ENCODE measurements at regions not wholly inside any gene's neighbourhood (a gene's known extent, or its start where the extent isn't known, plus 50 kb on each side); places are given as distances from the start of the nearest gene placed in this dataset.

DNA sequence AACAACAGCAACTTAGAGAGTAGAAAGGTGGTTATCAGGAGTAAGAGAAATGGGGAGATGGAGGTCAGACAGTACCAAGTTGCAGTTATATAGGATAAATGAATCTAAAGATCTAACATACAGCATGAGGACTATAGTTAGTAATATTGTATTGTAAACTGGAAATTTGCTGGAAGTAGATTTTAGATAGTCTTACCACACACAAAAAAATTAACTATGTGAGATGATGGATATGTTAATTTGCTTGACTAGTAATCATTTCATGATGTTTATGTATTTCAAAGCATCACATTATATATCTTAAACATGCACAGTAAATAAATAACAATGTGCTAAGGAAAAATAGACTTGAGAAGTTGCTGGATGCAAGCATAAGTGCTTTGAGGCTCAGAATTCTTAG, 622.1 kb downstream of the CCDC171 start:
- Mint-ChIP-seq H3K4me3 (ENCODE audit: low read depth, unreplicated experiment) (no peak overlapping the region), H3K9me3 (ENCODE audit: low read depth, unreplicated experiment) (no peaks in the 10 kb centered on the region), H3K27me3 (ENCODE audit: unreplicated experiment) (no peaks in the 10 kb centered on the region), H3K27ac (ENCODE audit: unreplicated experiment) (no peak overlapping the region), H3K4me1 (ENCODE audit: low read depth, unreplicated experiment) (no peaks in the 10 kb centered on the region), H3K36me3 (ENCODE audit: insufficient read depth, unreplicated experiment) (no peaks in the 10 kb centered on the region)
- BruUV-seq (replicated peaks), result no TSS peak
- intact Hi-C loops (cut with micrococcal nuclease; ENCODE audit: unreplicated experiment), result no loop called here
- TF ChIP-seq, protein P1, sequence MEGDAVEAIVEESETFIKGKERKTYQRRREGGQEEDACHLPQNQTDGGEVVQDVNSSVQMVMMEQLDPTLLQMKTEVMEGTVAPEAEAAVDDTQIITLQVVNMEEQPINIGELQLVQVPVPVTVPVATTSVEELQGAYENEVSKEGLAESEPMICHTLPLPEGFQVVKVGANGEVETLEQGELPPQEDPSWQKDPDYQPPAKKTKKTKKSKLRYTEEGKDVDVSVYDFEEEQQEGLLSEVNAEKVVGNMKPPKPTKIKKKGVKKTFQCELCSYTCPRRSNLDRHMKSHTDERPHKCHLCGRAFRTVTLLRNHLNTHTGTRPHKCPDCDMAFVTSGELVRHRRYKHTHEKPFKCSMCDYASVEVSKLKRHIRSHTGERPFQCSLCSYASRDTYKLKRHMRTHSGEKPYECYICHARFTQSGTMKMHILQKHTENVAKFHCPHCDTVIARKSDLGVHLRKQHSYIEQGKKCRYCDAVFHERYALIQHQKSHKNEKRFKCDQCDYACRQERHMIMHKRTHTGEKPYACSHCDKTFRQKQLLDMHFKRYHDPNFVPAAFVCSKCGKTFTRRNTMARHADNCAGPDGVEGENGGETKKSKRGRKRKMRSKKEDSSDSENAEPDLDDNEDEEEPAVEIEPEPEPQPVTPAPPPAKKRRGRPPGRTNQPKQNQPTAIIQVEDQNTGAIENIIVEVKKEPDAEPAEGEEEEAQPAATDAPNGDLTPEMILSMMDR (IDR thresholded peaks at IDR 0.05; ENCODE audit: unreplicated experiment), result no peak
- DNase-seq, result no peak
- CTCF ChIA-PET, result no interaction called here

DNA sequence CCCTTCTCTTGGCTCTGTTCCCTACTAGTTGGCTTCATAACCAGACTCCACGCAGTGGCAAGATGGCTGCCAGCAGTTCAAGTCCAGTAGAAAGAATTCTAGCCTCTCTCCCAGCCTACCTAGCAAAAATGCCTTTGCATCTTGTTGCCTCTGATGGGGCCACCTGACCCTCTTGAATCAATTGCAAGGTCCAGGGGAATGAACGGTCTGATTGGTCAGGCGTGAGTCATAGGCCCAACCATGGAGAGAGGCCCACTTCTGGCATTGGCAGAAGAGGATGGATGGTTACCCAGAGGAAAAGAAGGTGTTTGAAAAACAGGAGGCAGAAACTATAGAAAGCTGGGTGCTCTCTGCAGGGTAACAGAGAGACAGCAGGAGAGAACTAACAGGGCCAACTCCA, 622.6 kb downstream of the CCDC171 start:
- Mint-ChIP-seq H3K36me3 (ENCODE audit: insufficient read depth, unreplicated experiment) (no peaks in the 10 kb centered on the region), H3K9me3 (ENCODE audit: low read depth, unreplicated experiment) (no peaks in the 10 kb centered on the region), H3K27me3 (ENCODE audit: unreplicated experiment) (no peaks in the 10 kb centered on the region), H3K4me3 (ENCODE audit: low read depth, unreplicated experiment) (no peak overlapping the region), H3K27ac (ENCODE audit: unreplicated experiment) (no peak overlapping the region), H3K4me1 (ENCODE audit: low read depth, unreplicated experiment) (no peaks in the 10 kb centered on the region)
- no TSS peak for BruUV-seq (replicated peaks)
- DNase-seq, result no peak
- intact Hi-C loops (cut with micrococcal nuclease; ENCODE audit: unreplicated experiment), result no loop called here
- CTCF ChIA-PET, result no interaction called here
- TF ChIP-seq, protein P1 (IDR thresholded peaks at IDR 0.05; ENCODE audit: unreplicated experiment), result no peak

DNA sequence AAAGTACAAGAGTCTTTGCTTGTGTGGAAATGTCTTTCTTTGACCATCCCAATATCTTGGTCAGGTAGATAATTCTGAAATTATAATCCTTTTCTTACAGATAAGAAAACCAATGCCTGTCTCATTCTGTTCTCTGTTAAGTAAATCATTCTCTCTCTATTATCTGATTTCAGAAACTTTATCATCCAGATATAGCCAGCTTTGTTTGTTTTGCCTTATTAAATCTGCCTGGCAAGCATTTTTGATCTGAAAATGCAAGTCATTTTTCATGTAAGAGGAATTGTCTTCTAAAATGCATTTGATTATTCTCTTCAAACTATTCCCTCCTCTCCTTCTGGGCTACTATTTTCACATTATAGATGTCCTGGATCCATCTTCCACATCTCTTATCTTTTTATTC, 625.5 kb downstream of the CCDC171 start:
- no TSS peak for BruUV-seq (replicated peaks)
- TF ChIP-seq, protein P1 (IDR thresholded peaks at IDR 0.05; ENCODE audit: unreplicated experiment), result no peak
- intact Hi-C loops (cut with micrococcal nuclease; ENCODE audit: unreplicated experiment), result no loop called here
- H3K27me3 Mint-ChIP-seq (ENCODE audit: unreplicated experiment), result no peaks in the 10 kb centered on the region
- H3K36me3 Mint-ChIP-seq (ENCODE audit: insufficient read depth, unreplicated experiment), result no peaks in the 10 kb centered on the region
- H3K4me3 Mint-ChIP-seq (ENCODE audit: low read depth, unreplicated experiment), result no peak overlapping the region
- no peak for DNase-seq
- H3K9me3 Mint-ChIP-seq (ENCODE audit: low read depth, unreplicated experiment), result no peaks in the 10 kb centered on the region
- H3K27ac Mint-ChIP-seq (ENCODE audit: unreplicated experiment), result no peak overlapping the region
- CTCF ChIA-PET, result no interaction called here
- H3K4me1 Mint-ChIP-seq (ENCODE audit: low read depth, unreplicated experiment), result no peaks in the 10 kb centered on the region

DNA sequence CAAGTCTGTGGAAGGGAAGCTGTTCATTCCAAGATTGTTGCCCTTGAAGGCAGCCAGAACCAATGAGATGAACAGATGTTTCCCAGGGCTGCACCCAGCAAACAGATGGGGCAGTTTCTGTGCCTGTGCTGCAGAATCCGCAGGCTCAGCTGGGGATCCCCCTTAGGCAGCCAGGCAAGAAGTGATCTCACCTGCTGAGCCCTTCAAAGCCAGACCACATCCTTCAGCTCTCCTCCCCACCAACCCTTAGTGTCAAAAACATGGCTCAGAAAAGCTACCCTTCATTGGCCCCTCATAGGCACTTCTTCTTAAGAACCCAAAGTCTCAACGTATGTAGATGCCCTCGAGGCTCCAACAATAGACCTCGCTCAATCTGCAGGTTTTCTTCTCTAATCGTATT, 626.7 kb downstream of the CCDC171 start:
- TF ChIP-seq, protein P1 (IDR thresholded peaks at IDR 0.05; ENCODE audit: unreplicated experiment), result no peak
- Mint-ChIP-seq H3K9me3 (ENCODE audit: low read depth, unreplicated experiment) (no peaks in the 10 kb centered on the region), H3K4me1 (ENCODE audit: low read depth, unreplicated experiment) (no peaks in the 10 kb centered on the region), H3K36me3 (ENCODE audit: insufficient read depth, unreplicated experiment) (no peaks in the 10 kb centered on the region), H3K27ac (ENCODE audit: unreplicated experiment) (no peak overlapping the region), H3K4me3 (ENCODE audit: low read depth, unreplicated experiment) (no peak overlapping the region), H3K27me3 (ENCODE audit: unreplicated experiment) (no peaks in the 10 kb centered on the region)
- no peak for DNase-seq
- intact Hi-C loops (cut with micrococcal nuclease; ENCODE audit: unreplicated experiment), result no loop called here
- BruUV-seq (replicated peaks), result no TSS peak
- CTCF ChIA-PET, result no interaction called here

DNA sequence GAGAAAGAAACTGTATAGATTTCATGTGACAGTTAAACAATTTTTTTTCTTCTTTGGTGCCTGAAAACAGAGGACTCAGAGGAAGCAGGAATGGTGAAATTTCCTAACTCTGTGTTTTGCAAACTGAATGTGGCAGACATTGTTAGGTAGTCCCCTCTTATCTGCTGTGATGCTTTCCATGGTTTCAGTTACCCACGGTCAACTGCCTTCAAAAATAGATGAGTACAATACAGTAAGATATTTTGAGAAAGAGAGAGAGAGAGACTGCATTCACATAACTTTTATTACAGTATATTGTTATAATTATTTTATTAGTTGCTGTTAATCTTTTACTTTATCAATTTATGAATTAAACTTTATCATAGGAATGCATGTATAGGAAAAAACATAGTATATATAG, 627.2 kb downstream of the CCDC171 start:
- Mint-ChIP-seq H3K36me3 (ENCODE audit: insufficient read depth, unreplicated experiment) (no peaks in the 10 kb centered on the region), H3K27ac (ENCODE audit: unreplicated experiment) (no peak overlapping the region), H3K4me1 (ENCODE audit: low read depth, unreplicated experiment) (no peaks in the 10 kb centered on the region), H3K27me3 (ENCODE audit: unreplicated experiment) (no peaks in the 10 kb centered on the region), H3K9me3 (ENCODE audit: low read depth, unreplicated experiment) (no peaks in the 10 kb centered on the region), H3K4me3 (ENCODE audit: low read depth, unreplicated experiment) (no peak overlapping the region)
- intact Hi-C loops (cut with micrococcal nuclease; ENCODE audit: unreplicated experiment), result no loop called here
- CTCF ChIA-PET, result interaction anchor here (0.5 kb wide), 1 partner anchor 171 kb away, joined by 3 read pairs; no protein-coding TSS in a partner anchor
- no TSS peak for BruUV-seq (replicated peaks)
- TF ChIP-seq, protein P1 (IDR thresholded peaks at IDR 0.05; ENCODE audit: unreplicated experiment), result no peak
- DNase-seq, result no peak
